HFFc6 (cell line): ENCODE measurements at regions not wholly inside any gene's neighbourhood (a gene's known extent, or its start where the extent isn't known, plus 50 kb on each side); places are given as distances from the start of the nearest gene placed in this dataset.

Experiments used
- DNase-seq: peaks from one replicate; pipeline ENCODE4 v3.0.0-alpha.2; 2018
- H3K27ac Mint-ChIP-seq: 2 replicates; pipeline ENCODE4 v1.8.0; 2020; ENCODE audit warnings: mild to moderate bottlenecking, mixed read lengths
- H3K27me3 Mint-ChIP-seq: 2 replicates; pipeline ENCODE4 v1.8.0; 2021; ENCODE audit warnings: mild to moderate bottlenecking, moderate library complexity, mixed read lengths; ENCODE audit not compliant: insufficient read depth
- H3K36me3 Mint-ChIP-seq: 2 replicates; pipeline ENCODE4 v1.8.0; 2021; ENCODE audit warnings: low read depth, mixed read lengths
- H3K4me1 Mint-ChIP-seq: 2 replicates; pipeline ENCODE4 v1.8.0; 2020; ENCODE audit warnings: low read depth, mixed read lengths
- H3K4me3 Mint-ChIP-seq: 2 replicates; pipeline ENCODE4 v1.8.0; 2020; ENCODE audit warnings: mild to moderate bottlenecking, moderate library complexity, mixed read lengths
- H3K9me3 Mint-ChIP-seq: 2 replicates; pipeline ENCODE4 v1.8.0; 2020; ENCODE audit warnings: mild to moderate bottlenecking, mixed read lengths
- CTCF ChIP-seq: fragments of 200-600 bp; sonication (generic); IDR thresholded peaks from 2 replicates; pipeline ENCODE4 v1.5.0; 2021; ENCODE audit warnings: antibody characterized with exemption, mild to moderate bottlenecking

GRCh38 chr18:37669991-37670534, 104.5 kb upstream of the CELF4 start:
- H3K36me3 Mint-ChIP-seq: peaks cover 9% of the 10 kb centered on the region; the same call in 1 of the 2 replicates
- no peak for TF ChIP-seq CTCF
- peaks cover 53% of the 10 kb centered on the region for H3K9me3 Mint-ChIP-seq
- peaks cover 2% of the 10 kb centered on the region; the same call in 1 of the 2 replicates for H3K27me3 Mint-ChIP-seq
- H3K27ac Mint-ChIP-seq: no peak overlapping the region
- H3K4me3 Mint-ChIP-seq: no peak overlapping the region
- no peaks in the 10 kb centered on the region for H3K4me1 Mint-ChIP-seq
- no peak for DNase-seq

GRCh38 chr18:37668971-37669747, 103.6 kb upstream of the CELF4 start:
- Mint-ChIP-seq H3K36me3 (peaks cover 9% of the 10 kb centered on the region; the same call in 1 of the 2 replicates), H3K4me3 (no peak overlapping the region), H3K4me1 (no peaks in the 10 kb centered on the region), H3K9me3 (peaks cover 51% of the 10 kb centered on the region), H3K27ac (no peak overlapping the region), H3K27me3 (peaks cover 2% of the 10 kb centered on the region; the same call in 1 of the 2 replicates)
- DNase-seq: no peak
- no peak for TF ChIP-seq CTCF

- Mint-ChIP-seq H3K4me1 (no peaks in the 10 kb centered on the region), H3K36me3 (peaks cover 9% of the 10 kb centered on the region; the same call in 1 of the 2 replicates), H3K27ac (no peak overlapping the region), H3K9me3 (peaks cover 55% of the 10 kb centered on the region), H3K4me3 (no peak overlapping the region), H3K27me3 (peaks cover 2% of the 10 kb centered on the region; the same call in 1 of the 2 replicates)
- no peak for TF ChIP-seq CTCF
- DNase-seq: no peak
Measured at GRCh38 chr18:37667836-37668235, 102.2 kb upstream of the CELF4 start.

GRCh38 chr18:37666991-37667390, 101.4 kb upstream of the CELF4 start:
- peaks cover 2% of the 10 kb centered on the region; the same call in 1 of the 2 replicates for H3K27me3 Mint-ChIP-seq
- no peaks in the 10 kb centered on the region for H3K4me1 Mint-ChIP-seq
- H3K27ac Mint-ChIP-seq: no peak overlapping the region
- peaks cover 53% of the 10 kb centered on the region for H3K9me3 Mint-ChIP-seq
- no peak for TF ChIP-seq CTCF
- H3K4me3 Mint-ChIP-seq: no peak overlapping the region
- DNase-seq: no peak
- H3K36me3 Mint-ChIP-seq: peaks cover 9% of the 10 kb centered on the region; the same call in 1 of the 2 replicates

- TF ChIP-seq CTCF: no peak
- no peak for DNase-seq
- Mint-ChIP-seq H3K9me3 (peaks cover 49% of the 10 kb centered on the region), H3K27ac (no peak overlapping the region), H3K36me3 (0 out of 2 replicates have a peak, but pooled peaks cover 4% of the 10 kb centered on the region), H3K4me3 (no peak overlapping the region), H3K4me1 (no peaks in the 10 kb centered on the region), H3K27me3 (peaks cover 2% of the 10 kb centered on the region; the same call in 1 of the 2 replicates)
Measured at GRCh38 chr18:37666451-37666850, 100.9 kb upstream of the CELF4 start.
